OCI-LY7 (cell line): ENCODE measurements at regions not wholly inside any gene's neighbourhood (a gene's known extent, or its start where the extent isn't known, plus 50 kb on each side); places are given as distances from the start of the nearest gene placed in this dataset.

Source experiments
- EZH2phosphoT487 ChIP-seq: fragments of 200-600 bp; sonication (generic); IDR thresholded peaks from 2 replicates; pipeline ENCODE4 v1.6.1; 2018; ENCODE audit warnings: low read depth, borderline replicate concordance, mild to moderate bottlenecking, mixed run types, antibody characterized with exemption, low read length, moderate library complexity, mixed read lengths
- TF ChIP-seq, protein P1 (sequence below): fragments of 200-600 bp; sonication (generic); conservative IDR thresholded peaks from 2 replicates; pipeline ENCODE4 v1.5.1; 2014; ENCODE audit warnings: mild to moderate bottlenecking, antibody characterized with exemption, low read length, moderate library complexity, mixed read lengths

DNA sequence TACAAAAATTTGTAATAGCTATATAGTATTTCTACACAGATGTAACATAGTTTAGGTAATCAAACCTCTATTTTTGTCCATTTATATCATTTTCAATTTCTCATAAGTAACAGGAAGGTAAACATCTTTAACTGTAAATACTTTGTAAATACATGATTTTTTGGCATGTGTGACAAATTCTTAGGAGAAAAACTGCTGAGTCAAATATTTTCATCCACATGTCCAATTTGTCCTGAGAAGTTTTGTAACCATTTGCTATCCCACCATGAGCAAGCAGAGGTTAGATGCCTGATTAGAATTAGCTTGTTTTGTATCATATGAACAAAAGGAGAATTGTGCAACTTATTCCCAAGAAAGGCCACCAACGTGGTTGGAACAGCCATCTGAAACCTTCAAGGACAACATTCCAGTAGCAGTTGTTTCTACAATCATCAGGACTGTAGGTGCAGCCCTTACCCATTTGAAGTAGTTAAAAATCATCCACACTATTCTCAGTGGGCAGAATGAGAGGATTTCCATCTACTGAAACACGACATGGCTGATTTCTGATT lies 139.6 kb upstream of the MPPED2 start:
- TF ChIP-seq, protein P1, sequence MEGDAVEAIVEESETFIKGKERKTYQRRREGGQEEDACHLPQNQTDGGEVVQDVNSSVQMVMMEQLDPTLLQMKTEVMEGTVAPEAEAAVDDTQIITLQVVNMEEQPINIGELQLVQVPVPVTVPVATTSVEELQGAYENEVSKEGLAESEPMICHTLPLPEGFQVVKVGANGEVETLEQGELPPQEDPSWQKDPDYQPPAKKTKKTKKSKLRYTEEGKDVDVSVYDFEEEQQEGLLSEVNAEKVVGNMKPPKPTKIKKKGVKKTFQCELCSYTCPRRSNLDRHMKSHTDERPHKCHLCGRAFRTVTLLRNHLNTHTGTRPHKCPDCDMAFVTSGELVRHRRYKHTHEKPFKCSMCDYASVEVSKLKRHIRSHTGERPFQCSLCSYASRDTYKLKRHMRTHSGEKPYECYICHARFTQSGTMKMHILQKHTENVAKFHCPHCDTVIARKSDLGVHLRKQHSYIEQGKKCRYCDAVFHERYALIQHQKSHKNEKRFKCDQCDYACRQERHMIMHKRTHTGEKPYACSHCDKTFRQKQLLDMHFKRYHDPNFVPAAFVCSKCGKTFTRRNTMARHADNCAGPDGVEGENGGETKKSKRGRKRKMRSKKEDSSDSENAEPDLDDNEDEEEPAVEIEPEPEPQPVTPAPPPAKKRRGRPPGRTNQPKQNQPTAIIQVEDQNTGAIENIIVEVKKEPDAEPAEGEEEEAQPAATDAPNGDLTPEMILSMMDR: no peak
- no peak for TF ChIP-seq EZH2phosphoT487
